HuH-7 (cell line): ENCODE measurements at regions not wholly inside any gene's neighbourhood (a gene's known extent, or its start where the extent isn't known, plus 50 kb on each side); places are given as distances from the start of the nearest gene placed in this dataset.
"Not testable (repeated sequence)": the region's sequence is repeated elsewhere in the genome, so short reads cannot be mapped to it uniquely, and the experiment has no call there.

Source experiments
- DNase-seq: peaks from one replicate; pipeline ENCODE4 v3.0.0; 2011; ENCODE audit warnings: low spot score

GRCh38 chr11:87871056-87871455 lies 304.2 kb downstream of the RAB38 start:
- DNase-seq, result no peak

- DNase-seq, result no peak
Measured at GRCh38 chr11:87870086-87870485, 305.2 kb downstream of the RAB38 start.

- DNase-seq, result no peak
Measured at GRCh38 chr11:87866951-87867350, 308.3 kb downstream of the RAB38 start.

GRCh38 chr11:87861030-87861429 lies 314.2 kb downstream of the RAB38 start:
- no peak for DNase-seq

GRCh38 chr11:87859636-87860035 lies 315.6 kb downstream of the RAB38 start:
- DNase-seq, result no peak

GRCh38 chr11:87851827-87852226 lies 323.4 kb downstream of the RAB38 start:
- DNase-seq, result no peak

GRCh38 chr11:87851234-87851633 lies 324.0 kb downstream of the RAB38 start:
- no peak for DNase-seq

GRCh38 chr11:87849216-87849615 lies 326.0 kb downstream of the RAB38 start:
- no peak for DNase-seq

GRCh38 chr11:87840786-87841185 lies 334.5 kb downstream of the RAB38 start:
- no peak for DNase-seq

GRCh38 chr11:87832211-87832610 lies 343.0 kb downstream of the RAB38 start:
- DNase-seq, result no peak

- no peak for DNase-seq
Measured at GRCh38 chr11:87820011-87820410, 355.2 kb downstream of the RAB38 start.

- no peak for DNase-seq
Measured at GRCh38 chr11:87819151-87819550, 356.1 kb downstream of the RAB38 start.

- no peak for DNase-seq
Measured at GRCh38 chr11:87812571-87813365, 362.5 kb downstream of the RAB38 start.

- no peak for DNase-seq
Measured at GRCh38 chr11:87810486-87810885, 364.8 kb downstream of the RAB38 start.

- no peak for DNase-seq
Measured at GRCh38 chr11:87809256-87809655, 366.0 kb downstream of the RAB38 start.

- no peak for DNase-seq
Measured at GRCh38 chr11:87804176-87804575, 371.1 kb downstream of the RAB38 start.

GRCh38 chr11:87803748-87804147 lies 371.5 kb downstream of the RAB38 start:
- no peak for DNase-seq

GRCh38 chr11:87784862-87785261 lies 390.4 kb downstream of the RAB38 start:
- not testable (repeated sequence) for DNase-seq

- no peak for DNase-seq
Measured at GRCh38 chr11:87780068-87780413, 395.2 kb downstream of the RAB38 start.

GRCh38 chr11:87779276-87780067 lies 395.8 kb downstream of the RAB38 start:
- DNase-seq, result no peak

- no peak for DNase-seq
Measured at GRCh38 chr11:87778357-87778756, 396.9 kb downstream of the RAB38 start.

GRCh38 chr11:87775036-87775435 lies 400.2 kb downstream of the RAB38 start:
- no peak for DNase-seq

- no peak for DNase-seq
Measured at GRCh38 chr11:87769661-87770060, 405.6 kb downstream of the RAB38 start.

- no peak for DNase-seq
Measured at GRCh38 chr11:87767615-87768014, 407.6 kb downstream of the RAB38 start.
